ENCODE measurements at regions not wholly inside any gene's neighbourhood (a gene's known extent, or its start where the extent isn't known, plus 50 kb on each side); places are given as distances from the start of the nearest gene placed in this dataset.
"Not testable (repeated sequence)": the region's sequence is repeated elsewhere in the genome, so short reads cannot be mapped to it uniquely, and the experiment has no call there.

DNA sequence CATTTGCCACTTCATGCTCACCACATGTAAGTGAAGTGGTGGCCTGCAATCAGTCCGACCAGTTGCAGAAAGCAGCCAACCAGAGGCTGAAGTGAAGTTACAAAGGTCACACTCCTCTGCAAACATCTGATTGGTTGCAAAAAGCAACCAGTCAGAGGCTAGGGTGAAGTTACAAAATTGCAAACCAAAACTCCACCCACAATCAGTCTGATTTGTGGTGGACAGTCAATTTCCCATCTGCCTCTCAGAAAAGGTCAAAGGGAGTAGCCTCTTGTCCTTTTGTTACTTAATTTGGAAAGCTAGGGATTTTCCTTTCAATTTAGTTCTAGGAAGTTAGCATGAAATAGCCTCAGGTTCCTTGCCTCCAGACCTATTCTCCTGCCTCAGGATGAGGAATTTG is 185.0 kb downstream of the UXS1 start:
- DNase-seq: no peak

DNA sequence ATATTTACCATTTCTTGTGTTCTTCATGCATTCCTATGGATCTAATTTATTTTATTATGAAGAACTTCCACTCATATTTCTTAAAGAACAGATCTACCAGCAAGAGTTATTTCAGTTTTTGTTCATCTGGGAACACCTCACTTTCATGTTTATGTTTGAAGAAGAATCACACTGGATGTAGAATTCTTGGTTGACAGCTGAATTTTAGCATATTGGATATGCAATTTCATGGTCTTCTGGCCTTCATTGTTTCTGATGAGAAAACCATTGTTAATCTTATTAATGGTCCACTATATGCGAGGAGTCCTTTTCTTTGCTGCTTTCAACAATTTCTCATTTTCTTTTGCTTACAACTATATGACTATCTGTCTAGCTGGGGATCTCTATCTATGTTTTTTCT is 189.2 kb downstream of the UXS1 start:
- DNase-seq: no peak

DNA sequence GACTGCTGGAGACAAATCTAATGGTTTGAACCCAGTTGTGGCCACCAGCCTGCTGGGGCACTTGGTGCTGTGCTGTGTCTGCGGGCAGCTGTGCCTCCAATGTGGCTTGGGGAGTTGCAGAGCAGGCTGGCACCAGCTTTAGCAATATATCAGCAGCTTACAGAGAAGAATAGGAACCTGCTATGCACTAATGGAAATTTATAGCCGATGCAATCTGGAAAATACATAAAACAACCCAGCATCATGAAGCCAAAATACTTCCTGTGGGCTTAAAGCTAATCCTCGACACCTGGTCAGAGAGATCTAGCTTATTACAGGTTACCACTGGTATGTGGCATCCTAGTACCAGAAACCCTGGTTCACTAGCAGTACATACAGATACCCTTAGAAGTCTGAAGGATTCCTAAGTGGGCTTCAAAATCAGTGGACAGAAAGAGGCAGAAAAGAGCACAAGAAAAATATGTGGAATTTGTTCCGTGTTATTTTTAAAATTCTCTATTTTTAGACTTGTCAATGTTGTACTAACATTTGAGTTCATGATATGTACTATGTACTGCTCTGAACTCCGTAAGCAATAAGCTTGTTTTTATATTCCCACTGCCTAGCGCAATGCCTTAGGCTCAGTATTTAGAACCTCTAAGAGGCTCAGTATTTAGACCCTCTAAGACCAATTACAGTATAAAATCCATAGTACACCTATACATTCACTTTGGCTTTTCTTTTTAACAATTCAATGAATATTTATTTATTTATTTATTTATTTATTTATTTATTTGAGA is 194.7 kb downstream of the UXS1 start:
- no peak for DNase-seq

DNA sequence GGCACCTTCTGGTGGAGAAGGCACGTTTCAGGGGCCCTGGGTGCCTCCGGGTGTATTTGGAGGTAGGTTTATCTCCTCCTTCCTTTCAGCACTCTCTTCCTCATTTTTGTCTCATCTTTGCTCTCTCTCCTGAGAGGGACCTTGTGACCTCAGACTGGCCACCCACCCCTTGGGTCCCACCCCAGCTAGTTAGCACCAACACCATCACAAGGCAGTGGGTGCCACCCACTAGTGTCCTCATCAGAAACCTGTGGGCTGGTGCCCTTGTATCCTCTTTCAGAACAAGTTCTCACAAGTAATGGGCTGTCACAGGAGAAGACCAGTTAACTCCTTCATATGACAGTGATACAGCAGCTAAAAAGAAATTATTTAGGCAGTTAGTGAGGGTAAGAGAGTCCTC is 196.4 kb downstream of the UXS1 start:
- no peak for DNase-seq

DNA sequence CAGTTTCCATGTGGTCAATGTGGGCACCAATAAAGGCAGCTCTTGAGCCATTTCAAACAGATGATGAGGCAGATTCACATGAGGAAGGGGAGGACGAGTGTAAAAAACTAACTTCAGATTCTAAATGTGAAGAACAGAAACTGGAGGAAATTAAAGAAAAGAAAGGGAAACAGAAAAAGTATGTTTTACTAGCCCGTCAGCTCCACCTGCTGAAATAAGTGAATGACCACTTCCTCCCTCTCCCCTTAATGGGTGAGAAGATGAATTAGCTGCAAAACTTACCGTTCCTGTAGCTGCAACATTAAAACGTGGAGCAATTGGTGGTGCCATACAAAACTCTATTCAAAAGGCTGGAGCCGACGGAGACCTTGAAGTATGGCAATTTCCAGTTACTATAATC is 203.5 kb downstream of the UXS1 start:
- DNase-seq: no peak

DNA sequence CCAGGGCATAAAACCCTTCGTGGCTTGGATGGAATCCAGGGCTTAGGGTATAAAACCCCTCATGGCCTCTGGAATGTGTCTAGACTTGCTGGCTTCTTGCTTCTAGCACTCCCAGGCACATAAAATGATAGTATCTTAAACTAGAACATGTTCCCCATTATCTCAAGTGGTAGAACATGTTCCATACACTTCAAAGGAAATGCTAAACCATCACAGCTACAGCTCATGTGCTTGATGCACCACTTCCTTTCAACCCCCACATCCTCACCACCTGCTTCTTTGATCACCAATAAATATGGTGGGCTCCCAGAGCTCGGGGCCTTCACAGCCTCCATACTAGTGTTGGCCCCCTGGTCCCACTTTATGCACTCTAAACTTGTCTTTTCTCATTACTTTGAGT is 204.3 kb downstream of the UXS1 start:
- not testable (repeated sequence) for DNase-seq

DNA sequence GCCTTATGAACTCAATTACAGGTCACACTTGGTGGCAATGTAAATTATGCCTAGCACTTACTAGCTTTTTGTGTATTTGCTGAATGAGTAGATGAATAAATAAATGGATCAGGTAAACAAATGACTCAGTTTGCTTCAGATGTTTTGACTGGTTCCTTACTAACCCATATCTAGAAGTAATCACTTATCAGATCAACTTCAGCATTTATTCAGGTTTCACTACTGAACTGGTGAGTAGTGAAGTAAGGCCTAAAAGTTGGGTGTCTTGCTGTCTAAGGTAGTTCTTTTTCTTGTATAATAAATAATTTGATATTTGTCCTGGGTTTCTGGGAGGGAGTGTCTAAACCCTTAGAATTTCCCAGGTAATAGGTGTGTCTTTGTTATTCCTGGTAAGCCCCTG is 205.0 kb downstream of the UXS1 start:
- no peak for DNase-seq

DNA sequence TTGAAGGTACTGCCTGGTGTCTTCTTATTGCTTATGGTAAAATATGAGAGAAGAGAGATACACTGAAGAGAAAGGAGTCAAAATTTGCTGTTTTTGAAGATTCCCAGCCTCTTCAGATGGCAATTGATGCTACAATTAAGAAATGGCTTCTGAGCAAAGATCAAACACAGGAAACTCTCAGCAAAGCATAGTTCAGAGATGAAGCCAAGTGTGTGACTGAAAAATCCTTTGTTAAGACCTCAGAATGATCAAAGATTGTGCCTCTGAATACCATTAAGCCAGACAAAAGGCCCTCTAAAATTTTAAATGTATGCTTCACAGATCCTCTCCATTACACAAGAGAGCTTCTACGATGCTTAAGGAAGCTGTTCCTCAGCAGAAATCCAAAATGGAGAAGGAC is 216.3 kb downstream of the UXS1 start:
- no peak for DNase-seq

DNA sequence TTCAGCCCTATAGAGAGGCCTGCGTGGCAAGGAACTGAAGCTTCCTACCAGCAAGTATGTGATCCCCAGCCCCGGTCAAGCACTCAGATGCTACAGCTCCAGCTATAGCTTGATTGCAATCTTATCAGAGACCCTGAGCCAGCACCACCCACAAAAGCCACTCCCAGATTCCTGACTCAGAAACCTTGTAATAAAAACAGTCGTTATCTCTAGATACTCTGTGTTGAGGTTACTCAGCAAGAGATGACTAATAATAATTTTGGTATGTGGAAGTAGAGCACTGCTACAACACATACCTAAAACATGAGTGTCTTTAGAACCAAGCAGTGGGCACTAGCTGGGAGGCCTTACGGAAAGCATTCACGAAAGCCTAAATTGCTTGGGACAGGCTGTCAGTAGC is 216.9 kb downstream of the UXS1 start:
- DNase-seq: no peak

DNA sequence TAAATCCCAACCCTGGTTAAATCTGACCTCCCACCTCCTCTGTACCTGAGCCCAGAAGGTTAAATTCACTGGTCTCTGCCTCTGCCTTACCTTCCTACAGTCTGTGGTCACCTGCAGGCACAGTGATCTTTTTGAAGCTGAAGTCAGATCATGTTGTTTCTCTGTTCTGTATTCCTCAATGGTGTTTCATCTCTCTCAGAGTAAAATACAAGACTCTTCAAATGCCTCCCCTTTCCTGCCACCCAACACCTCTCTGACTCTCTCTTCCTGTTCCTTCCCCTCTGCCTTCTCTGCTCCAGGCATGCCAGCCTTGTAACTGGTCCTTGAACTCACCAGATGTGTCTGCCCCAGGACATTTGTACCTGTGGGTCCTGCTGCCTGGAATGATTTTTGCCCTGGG is 219.3 kb downstream of the UXS1 start:
- DNase-seq: no peak

DNA sequence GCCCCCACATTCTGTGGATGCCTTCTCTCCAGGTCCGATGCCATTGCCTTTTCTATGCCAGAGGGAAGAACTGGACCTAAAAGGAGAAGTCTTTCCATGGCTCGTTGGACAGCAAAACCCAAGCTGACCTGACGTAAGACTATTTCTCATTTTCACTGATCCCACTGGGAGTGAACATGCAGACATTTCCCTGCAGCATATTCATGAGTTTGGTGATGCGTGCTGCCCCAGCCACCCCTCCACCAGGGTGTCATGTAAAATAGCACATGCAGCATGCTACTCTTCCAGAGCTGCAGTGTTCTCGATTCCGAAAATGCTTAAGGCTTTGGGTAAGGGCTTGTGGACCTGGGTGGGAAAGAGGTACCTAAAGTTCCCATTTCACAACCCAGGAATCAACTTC is 221.2 kb downstream of the UXS1 start:
- no peak for DNase-seq

DNA sequence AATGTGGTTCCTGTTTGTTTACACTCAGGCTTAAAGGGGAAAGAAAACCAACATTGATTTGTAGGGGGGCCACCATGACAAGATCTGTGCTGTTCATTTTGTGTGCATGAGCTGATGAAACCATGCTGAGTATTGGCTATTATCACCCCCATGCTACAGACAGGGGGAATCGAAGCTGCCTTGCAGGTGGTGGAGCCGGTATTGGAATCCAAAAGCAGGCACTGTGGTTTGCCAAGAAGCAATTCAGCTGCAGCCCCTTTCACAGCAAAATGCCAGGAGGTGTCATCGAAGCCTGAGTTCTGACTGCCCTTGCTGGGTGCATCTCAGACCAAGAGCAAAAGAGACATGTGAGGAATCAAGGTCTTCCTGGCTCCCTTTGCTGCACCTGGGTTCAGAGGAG is 221.9 kb downstream of the UXS1 start:
- DNase-seq: no peak

DNA sequence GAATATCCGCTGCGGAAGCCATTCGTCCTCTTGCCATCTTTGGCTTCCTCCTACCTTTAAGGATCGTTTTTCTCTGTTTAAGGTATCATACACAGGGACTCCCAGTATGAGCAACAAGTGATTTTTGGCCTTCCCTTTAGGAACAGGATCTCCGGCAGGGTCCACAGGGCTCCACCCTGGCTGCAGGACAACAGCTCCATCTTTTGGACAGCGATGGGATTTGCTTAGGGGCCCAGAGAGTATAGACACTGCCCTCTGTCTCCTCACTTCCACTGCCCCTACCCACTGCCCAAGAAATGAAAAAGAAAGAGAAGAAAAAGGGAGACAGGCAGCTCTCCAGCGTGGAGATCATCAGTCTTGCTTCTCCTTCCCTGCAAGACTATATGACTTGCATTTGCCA is 224.5 kb downstream of the UXS1 start:
- no peak for DNase-seq

DNA sequence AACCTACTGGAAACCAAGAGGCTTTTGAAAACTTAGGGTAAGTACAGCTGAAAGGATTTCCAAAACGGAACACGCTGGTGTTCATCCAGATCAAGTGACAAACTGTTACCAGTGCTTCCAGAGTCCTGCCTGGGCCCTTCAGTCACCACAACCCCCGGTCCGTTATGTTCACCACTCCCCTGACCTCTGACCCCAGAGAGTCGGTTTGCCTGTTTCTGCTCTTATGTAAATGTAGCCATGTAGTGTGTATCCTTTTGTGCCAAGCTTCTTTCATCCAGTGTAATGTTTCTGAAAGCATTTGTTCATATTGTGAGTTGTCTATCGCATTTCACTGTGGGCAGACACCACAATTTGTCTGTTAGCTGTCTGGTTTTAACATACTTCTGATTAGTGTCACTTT is 217.5 kb downstream of the NCK2 start:
- no peak for DNase-seq

DNA sequence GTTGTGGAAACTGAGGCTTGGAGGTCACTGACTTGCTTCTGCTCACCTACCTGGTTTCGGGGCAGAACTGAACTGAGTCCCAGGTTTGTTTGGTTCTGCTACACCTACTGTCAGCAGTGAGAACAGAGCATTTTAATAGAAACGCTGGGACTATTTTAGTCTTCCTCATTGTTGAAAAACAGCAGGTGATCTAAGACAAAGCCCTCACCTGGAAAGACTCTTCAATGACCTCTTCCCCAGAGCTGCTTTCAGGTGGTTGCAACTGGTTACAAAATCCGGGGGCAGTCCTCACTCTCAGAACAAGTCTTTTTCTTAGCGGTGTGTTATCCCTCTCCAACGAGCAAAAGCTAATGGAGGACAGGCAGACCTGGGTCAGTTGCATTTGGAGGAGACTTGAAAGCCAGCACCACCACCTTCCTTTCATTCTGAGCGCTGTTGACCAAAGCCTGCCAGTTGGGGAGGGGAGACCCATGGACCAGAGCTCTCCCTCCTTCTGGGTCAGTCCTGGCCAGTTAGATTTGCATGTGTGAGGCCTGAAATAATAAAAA is 217.0 kb downstream of the NCK2 start:
- no peak for DNase-seq

DNA sequence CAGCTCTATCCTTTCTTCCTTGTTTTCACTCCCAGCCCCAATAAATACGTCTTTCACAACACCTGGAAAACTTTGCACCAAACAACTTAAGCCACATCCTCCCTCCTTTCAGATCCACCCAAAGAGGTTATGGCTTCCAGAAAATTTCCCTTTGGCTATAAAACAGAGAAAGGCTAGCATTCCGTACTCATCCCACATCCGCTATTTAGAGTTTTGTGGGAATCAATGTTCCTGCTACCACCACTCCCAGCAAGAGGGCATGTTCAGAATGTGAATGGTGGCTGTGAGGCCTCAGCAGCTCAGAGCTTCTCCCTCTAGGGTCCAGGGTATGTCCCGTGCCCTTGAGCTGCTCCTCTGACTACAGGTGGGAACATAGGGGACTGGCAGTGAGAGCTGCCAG is 214.6 kb downstream of the NCK2 start:
- no peak for DNase-seq

DNA sequence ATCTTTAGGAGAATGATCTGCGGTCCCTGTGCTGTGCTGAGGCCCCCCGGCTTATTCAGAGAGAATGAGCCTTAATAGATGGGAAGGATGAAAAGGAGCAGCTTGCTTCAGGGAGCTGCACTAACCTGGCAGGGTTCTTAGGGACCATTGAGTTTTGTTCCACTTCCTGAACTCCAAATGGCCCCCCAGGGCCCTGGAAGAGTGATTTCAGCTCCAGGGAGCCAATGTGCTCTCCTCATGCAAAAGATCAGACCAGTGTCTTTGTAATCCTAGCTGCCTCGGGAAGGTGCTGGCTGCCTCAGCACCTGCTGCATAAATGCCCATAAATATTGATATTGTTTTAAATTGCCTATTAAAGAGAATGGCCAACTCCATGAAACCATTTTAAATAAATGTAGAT is 210.2 kb downstream of the NCK2 start:
- DNase-seq: no peak

DNA sequence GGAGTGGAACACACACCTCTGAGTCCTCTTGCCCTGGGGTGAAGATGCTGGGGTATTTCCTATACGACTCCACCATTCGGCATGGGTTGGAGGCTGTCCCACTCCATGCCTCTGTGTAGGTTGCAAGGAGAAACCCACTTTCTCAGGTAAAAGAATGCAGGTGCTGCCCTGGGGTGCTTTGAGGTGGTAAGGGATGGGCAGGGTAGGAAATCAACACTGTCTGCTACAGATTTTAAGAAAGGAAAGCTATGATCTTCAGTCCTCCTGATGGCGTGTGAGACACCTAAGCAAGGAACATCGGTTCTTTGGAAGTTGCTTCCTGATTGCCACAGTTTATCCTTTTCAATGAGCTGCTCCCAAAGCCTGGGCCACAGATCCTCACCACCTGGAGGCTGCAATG is 209.2 kb downstream of the NCK2 start:
- DNase-seq: no peak

DNA sequence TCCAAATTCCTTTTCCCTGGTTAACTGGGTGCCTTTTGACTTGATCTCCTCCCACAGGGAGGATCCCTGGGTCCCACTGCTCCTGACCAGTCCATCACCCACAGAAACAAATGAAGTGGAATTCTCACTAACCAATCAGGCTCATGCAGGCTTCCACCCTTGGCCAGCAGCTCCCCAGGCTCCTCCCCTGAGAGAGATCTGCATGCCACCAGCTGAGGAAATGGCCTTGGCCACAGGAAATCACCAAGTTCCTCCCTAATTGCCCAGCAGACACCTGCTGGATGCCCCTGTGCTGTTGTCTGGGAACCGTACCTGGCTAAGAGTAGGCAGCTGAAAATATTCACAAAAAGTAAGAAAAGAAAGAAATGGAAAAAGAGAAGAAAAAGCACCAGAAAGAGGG is 207.4 kb downstream of the NCK2 start:
- DNase-seq: no peak

DNA sequence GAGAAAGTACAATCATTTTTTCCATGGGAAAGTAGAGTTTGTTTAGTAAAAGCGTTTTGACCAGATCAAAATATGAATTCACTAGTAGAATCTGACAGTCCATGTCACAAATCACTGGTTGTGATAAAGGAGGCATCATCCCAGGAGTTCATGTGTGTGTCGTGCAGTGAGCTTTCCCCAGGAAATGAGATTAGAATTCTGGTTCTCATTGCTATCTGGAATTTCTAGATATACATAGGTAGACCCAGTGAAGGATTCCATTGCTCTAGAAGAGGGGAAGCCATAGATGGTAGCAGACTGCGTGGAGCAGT is 206.6 kb downstream of the NCK2 start:
- DNase-seq: no peak

DNA sequence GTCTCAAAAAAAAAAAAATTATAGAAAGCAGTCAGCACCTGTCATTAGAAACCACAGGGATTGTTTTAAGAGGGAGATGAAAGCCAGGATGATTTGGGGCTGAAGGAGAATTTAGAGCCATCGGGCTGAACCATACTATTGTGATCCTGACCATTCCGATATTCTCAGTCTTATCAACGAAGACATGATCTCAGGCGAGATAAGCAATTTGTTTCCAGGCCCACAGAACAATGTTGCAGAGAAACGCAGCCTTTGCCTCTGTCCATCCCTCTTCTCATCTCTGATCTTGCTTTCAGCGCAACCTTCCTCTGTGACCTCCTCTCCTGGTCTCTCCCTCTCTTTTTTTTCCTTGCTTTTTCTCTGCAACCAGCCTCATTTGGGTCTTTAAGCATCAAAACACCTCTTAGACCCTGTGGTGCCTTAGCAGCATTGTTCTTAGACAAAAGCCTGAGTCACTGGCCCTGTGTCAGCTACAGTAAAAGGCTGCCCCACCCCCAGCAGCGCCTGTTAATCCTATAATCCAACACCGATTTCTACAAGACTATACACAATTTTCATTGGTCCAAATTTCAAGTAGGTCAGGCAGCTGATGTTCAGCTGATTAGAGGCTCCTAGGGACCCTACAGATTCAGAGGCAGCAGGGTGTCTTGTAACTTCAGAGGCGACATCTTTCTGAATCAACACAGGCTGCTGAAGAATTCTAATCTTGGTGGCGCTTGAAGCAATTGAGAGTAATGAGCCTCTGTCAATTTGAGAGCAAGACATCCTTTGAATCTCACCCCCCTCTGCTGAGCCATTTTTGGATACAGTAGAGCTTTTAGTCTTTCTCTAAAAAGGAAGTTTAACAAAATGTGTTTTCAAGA is 206.0 kb downstream of the NCK2 start:
- DNase-seq: no peak

DNA sequence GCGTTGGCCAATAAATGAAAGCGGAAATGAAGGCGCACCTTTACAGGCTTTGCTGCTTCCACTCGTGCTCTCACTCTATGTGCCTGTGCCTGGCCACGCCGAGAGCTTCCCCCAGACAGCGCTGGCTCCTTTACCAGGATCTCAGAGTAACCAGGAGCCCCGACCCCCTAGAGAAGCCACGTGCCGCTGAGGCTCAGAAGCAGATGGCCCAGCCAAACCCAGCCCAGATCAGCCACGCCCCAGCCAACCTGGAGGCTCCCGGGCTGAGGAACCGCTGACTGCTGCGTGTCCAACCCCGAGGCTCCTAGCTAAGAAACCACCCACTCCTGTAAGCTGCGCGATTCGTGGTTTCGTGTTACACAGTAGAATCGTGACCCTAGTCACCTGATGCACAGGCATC is 199.3 kb downstream of the NCK2 start:
- no peak for DNase-seq
